C4-2B (cell line): ENCODE measurements at regions not wholly inside any gene's neighbourhood (a gene's known extent, or its start where the extent isn't known, plus 50 kb on each side); places are given as distances from the start of the nearest gene placed in this dataset.

Source experiments
- ZFX ChIP-seq: fragments of 450-650 bp; IDR thresholded peaks from 2 replicates; pipeline ENCODE4 v1.6.1; 2017
- TF ChIP-seq, protein P1 (sequence below): fragments of 450-650 bp; conservative IDR thresholded peaks from 2 replicates; pipeline ENCODE4 v1.5.1; 2017; ENCODE audit warnings: mild to moderate bottlenecking

DNA sequence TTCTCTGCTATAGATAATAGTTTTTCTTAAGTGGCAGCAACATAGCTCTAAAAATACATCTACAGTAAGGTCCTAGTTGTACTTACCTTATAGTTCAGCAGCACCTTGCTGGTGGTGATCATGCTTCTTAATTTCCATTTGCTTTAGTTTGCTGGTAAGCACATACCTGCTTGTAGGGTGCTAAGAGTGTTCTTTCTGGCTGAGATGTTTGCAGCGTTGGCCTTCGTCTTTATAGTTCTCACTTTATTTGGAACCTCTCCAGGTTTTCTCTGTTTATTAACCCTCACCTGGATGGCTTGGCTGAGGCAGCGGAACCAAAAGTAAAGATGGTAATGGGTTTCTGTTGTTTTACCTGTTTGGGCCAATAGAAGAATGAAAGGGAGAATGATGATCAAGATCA is 123.6 kb upstream of the EFEMP1 start:
- TF ChIP-seq, protein P1, sequence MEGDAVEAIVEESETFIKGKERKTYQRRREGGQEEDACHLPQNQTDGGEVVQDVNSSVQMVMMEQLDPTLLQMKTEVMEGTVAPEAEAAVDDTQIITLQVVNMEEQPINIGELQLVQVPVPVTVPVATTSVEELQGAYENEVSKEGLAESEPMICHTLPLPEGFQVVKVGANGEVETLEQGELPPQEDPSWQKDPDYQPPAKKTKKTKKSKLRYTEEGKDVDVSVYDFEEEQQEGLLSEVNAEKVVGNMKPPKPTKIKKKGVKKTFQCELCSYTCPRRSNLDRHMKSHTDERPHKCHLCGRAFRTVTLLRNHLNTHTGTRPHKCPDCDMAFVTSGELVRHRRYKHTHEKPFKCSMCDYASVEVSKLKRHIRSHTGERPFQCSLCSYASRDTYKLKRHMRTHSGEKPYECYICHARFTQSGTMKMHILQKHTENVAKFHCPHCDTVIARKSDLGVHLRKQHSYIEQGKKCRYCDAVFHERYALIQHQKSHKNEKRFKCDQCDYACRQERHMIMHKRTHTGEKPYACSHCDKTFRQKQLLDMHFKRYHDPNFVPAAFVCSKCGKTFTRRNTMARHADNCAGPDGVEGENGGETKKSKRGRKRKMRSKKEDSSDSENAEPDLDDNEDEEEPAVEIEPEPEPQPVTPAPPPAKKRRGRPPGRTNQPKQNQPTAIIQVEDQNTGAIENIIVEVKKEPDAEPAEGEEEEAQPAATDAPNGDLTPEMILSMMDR, result no peak
- no peak for TF ChIP-seq ZFX
